GM08714 (cell line): ENCODE measurements at regions not wholly inside any gene's neighbourhood (a gene's known extent, or its start where the extent isn't known, plus 50 kb on each side); places are given as distances from the start of the nearest gene placed in this dataset.
"Not testable (repeated sequence)": the region's sequence is repeated elsewhere in the genome, so short reads cannot be mapped to it uniquely, and the experiment has no call there.

Experiments
- H3K4me3 ChIP-seq: fragments of 200-500 bp; sonication (Bioruptor generic); 2 replicates; pipeline ENCODE4 v1.5.1; 2014; ENCODE audit warnings: mild to moderate bottlenecking, low read length, inconsistent platforms
- ZNF274 ChIP-seq: IDR thresholded peaks from 2 replicates; pipeline ENCODE4 v1.6.1; 2012; ENCODE audit warnings: mild to moderate bottlenecking, low read depth, low read length

- H3K4me3 ChIP-seq: no peak overlapping the region
- TF ChIP-seq ZNF274: no peak
These were observed 178.4 kb upstream of the HMCN1 start for GRCh38 chr1:185555743-185556142.

- no peak overlapping the region for H3K4me3 ChIP-seq
- no peak for TF ChIP-seq ZNF274
These were observed 183.2 kb upstream of the HMCN1 start for GRCh38 chr1:185551008-185551407.

GRCh38 chr1:185549906-185550305, 184.3 kb upstream of the HMCN1 start:
- no peak overlapping the region for H3K4me3 ChIP-seq
- TF ChIP-seq ZNF274: no peak

GRCh38 chr1:185546029-185546428, 188.2 kb upstream of the HMCN1 start:
- H3K4me3 ChIP-seq: no peak overlapping the region
- no peak for TF ChIP-seq ZNF274

GRCh38 chr1:185541871-185542301, 192.3 kb upstream of the HMCN1 start:
- no peak for TF ChIP-seq ZNF274
- H3K4me3 ChIP-seq: no peak overlapping the region

- TF ChIP-seq ZNF274: no peak
- no peak overlapping the region for H3K4me3 ChIP-seq
These were observed 193.9 kb upstream of the HMCN1 start for GRCh38 chr1:185540295-185540694.

- no peak for TF ChIP-seq ZNF274
- H3K4me3 ChIP-seq: no peak overlapping the region
These were observed 194.8 kb upstream of the HMCN1 start for GRCh38 chr1:185539277-185539943.

GRCh38 chr1:185538309-185538898, 195.8 kb upstream of the HMCN1 start:
- H3K4me3 ChIP-seq: not testable (repeated sequence)

GRCh38 chr1:185537596-185537995, 196.6 kb upstream of the HMCN1 start:
- no peak overlapping the region for H3K4me3 ChIP-seq
- no peak for TF ChIP-seq ZNF274

- no peak for TF ChIP-seq ZNF274
- no peak overlapping the region for H3K4me3 ChIP-seq
These were observed 197.8 kb upstream of the HMCN1 start for GRCh38 chr1:185536165-185536920.

- no peak overlapping the region for H3K4me3 ChIP-seq
- no peak for TF ChIP-seq ZNF274
These were observed 198.6 kb upstream of the HMCN1 start for GRCh38 chr1:185535621-185536020.

GRCh38 chr1:185534801-185535200, 199.4 kb upstream of the HMCN1 start:
- no peak overlapping the region for H3K4me3 ChIP-seq
- no peak for TF ChIP-seq ZNF274

- H3K4me3 ChIP-seq: no peak overlapping the region
- TF ChIP-seq ZNF274: no peak
These were observed 200.6 kb upstream of the HMCN1 start for GRCh38 chr1:185533596-185533995.

- H3K4me3 ChIP-seq: no peak overlapping the region
- TF ChIP-seq ZNF274: no peak
These were observed 201.3 kb upstream of the HMCN1 start for GRCh38 chr1:185532856-185533255.

- TF ChIP-seq ZNF274: no peak
- H3K4me3 ChIP-seq: no peak overlapping the region
These were observed 202.4 kb upstream of the HMCN1 start for GRCh38 chr1:185531838-185532237.

GRCh38 chr1:185530215-185530614, 204.0 kb upstream of the HMCN1 start:
- no peak for TF ChIP-seq ZNF274

More at GRCh38 chr1:185530215-185530614, 204.0 kb upstream of the HMCN1 start:
- H3K4me3 ChIP-seq: no peak overlapping the region
